Subcutaneous abdominal adipose tissue (tissue), 5 donors: ENCODE measurements at regions not wholly inside any gene's neighbourhood (a gene's known extent, or its start where the extent isn't known, plus 50 kb on each side); places are given as distances from the start of the nearest gene placed in this dataset.

ENCODE experiments used
- H3K27ac ChIP-seq: one replicate; pipeline ENCODE4 v1.7.0; 2013; ENCODE audit warnings: low read depth, mild to moderate bottlenecking, inconsistent platforms, low read length, moderate library complexity
- H3K27me3 ChIP-seq, 5 donors: one replicate each; pipeline ENCODE4 v1.7.0; 2013; ENCODE audit warnings: low read length in 5 of 5, inconsistent platforms in 1 of 5; ENCODE audit not compliant: control insufficient read depth in 5 of 5, insufficient read depth in 4 of 5
- H3K36me3 ChIP-seq, 5 donors: one replicate each; pipeline ENCODE4 v1.7.0; 2013; ENCODE audit warnings: low read length in 5 of 5; ENCODE audit not compliant: control insufficient read depth in 5 of 5, insufficient read depth in 5 of 5
- H3K4me1 ChIP-seq, 5 donors: one replicate each; pipeline ENCODE4 v1.7.0; 2013; ENCODE audit warnings: low read length in 5 of 5, mild to moderate bottlenecking in 3 of 5, moderate library complexity in 1 of 5; ENCODE audit not compliant: control insufficient read depth in 5 of 5, insufficient read depth in 5 of 5
- H3K4me3 ChIP-seq, 5 donors: one replicate each; pipeline ENCODE4 v1.7.0; 2013; ENCODE audit warnings: low read length in 5 of 5, low read depth in 1 of 5
- H3K9ac ChIP-seq, 5 donors: one replicate each; pipeline ENCODE4 v1.7.0; 2013; ENCODE audit warnings: low read length in 5 of 5, mild to moderate bottlenecking in 4 of 5, moderate library complexity in 3 of 5
- H3K9me3 ChIP-seq, 5 donors: one replicate each; pipeline ENCODE4 v1.7.0; 2013; ENCODE audit warnings: low read length in 5 of 5; ENCODE audit not compliant: control insufficient read depth in 5 of 5
- donor health status: healthy.
- donor health status: healthy.
- donor health status: healthy.
- donor health status: healthy.
- donor health status: healthy.

DNA sequence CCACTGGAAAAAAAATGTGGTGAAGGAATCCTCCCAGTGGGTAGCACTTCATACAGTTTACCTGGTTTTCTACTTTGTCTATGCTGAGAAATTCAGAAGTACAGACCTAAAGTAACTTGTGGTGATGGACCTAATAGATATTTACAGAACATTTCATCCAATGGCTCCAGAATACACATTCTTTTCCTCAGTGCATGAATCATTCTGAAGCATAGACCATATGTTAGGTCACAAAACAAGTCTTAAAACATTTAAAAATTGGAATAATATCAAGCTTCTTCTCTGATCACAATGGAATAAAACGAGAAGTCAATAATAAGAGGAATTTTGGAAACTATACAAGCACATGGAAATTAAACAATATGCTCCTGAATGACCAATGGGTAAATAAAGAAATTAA, 450.1 kb upstream of the INTU start:
- H3K27ac ChIP-seq = no peak overlapping the region
- no peaks in the 10 kb centered on the region for H3K27me3 ChIP-seq
- H3K36me3 ChIP-seq = no peaks in the 10 kb centered on the region
- no peak overlapping the region for H3K9ac ChIP-seq
- no peaks in the 10 kb centered on the region for H3K9me3 ChIP-seq
- no peaks in the 10 kb centered on the region for H3K4me1 ChIP-seq
- H3K4me3 ChIP-seq = no peak overlapping the region

DNA sequence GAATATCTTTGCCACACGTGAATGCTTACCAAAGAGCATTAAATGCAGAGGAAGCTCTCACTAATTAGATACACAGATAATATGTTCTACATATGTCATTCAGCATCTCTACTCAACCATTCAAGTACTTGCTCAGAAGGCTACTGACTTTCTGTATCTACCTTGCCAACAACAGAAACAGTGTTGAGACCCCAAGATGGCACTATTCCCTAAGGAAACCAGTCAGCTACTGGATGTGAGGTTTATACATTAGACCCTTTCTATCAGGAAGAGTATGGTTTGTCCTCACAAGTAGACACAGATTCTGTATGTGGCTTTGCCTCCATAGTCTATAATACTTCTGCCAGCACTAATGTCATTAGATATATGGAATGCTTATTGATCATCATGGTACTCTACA, 443.9 kb upstream of the INTU start:
- Histone ChIP-seq H3K9ac (no peak overlapping the region), H3K4me3 (no peak overlapping the region), H3K4me1 (no peaks in the 10 kb centered on the region), H3K9me3 (no peaks in the 10 kb centered on the region), H3K36me3 (no peaks in the 10 kb centered on the region), H3K27me3 (no peaks in the 10 kb centered on the region), H3K27ac (no peak overlapping the region)

DNA sequence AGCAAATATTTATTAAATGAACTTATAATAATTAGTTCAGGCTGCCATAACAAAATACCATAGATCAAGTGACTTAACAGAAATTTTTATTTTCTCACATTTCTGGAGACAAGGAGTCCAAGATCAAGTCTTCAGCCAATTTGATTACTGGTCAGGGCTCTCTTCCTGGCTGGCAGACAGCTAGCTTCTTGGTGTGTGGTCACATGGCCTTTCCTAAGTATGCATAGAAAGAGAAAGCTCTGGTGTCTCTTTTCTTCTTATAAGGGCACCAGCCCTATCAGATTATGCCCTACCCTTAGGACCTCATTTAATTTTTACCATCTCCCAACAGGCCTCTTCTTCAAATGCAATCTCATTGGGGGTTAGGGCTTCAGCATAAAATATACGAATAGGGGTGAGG, 438.5 kb upstream of the INTU start:
- H3K27ac ChIP-seq = no peak overlapping the region
- H3K4me1 ChIP-seq = no peaks in the 10 kb centered on the region
- H3K9ac ChIP-seq = no peak overlapping the region
- no peaks in the 10 kb centered on the region for H3K36me3 ChIP-seq
- no peak overlapping the region for H3K4me3 ChIP-seq
- H3K27me3 ChIP-seq = no peaks in the 10 kb centered on the region
- H3K9me3 ChIP-seq = peaks cover 0 to 4% (median 0%) of the 10 kb centered on the region in 5 donors

DNA sequence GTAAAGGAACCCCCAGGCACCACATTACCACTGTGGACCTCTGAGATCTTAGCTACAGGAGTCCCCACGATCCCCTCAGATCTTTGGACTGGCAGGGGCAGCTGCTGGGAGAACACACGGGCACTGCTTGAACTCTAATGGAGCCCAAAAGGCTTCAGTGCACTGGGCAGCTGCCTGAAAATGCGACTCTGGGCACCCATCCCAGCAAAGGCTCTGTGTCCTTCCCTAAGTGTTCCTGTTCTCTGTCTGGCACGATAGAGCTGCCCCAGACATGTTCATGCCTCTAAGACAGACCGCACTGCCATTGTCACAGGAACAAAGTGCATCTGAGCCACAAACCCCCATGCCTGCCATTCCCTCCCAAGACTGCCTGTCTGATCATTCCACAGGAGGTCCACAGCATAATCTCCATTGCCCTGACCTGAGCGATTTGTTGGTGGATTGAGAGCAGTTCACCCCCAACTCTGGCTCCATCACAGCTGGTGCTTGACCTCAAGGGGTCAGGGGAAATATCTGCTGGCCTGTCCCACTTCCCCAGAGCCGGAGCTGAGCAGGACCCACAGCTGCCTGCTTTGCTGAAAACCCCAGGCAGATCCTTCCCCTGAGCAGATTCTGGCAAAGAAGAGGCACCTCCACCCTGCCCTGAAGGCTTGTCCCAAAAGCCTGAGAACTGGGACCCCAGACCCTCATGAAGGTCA, 436.0 kb upstream of the INTU start:
- Histone ChIP-seq H3K27ac (no peak overlapping the region), H3K9ac (no peak overlapping the region), H3K36me3 (no peaks in the 10 kb centered on the region), H3K9me3 (peaks cover 0 to 6% (median 0%) of the 10 kb centered on the region in 5 donors), H3K27me3 (no peaks in the 10 kb centered on the region), H3K4me3 (no peak overlapping the region), H3K4me1 (no peaks in the 10 kb centered on the region)

DNA sequence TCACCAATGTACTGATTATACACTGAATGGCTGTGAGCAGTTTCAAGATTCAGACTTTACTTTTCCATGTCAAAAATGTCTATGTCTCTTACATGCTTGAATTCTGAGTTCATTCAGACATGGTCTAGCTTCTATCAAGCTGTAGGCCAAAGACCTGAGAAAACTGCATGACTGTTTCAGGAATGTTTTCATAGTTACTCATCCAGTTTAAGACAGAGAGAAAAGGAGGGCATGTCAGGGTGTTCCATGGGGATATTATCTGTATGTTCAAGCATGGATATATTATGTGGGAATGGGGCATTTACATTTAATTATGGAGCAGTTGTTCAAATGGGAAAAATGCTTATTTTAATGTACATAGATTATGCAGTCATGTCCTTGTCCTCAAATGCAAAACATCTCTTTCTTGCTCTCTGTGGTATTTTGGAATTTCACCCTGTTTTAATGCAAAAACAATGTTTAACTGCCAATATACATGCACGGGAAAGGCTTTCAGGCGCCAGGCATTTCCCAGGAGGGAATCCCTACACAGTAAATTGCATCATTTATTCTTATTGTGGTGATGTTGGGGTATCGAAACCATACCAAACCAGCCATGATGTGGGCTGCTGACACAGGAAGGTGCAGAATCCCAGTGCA, 429.1 kb upstream of the INTU start:
- no peak overlapping the region for H3K4me3 ChIP-seq
- H3K9me3 ChIP-seq = peaks cover 0 to 3% (median 0%) of the 10 kb centered on the region in 5 donors
- H3K9ac ChIP-seq = no peak overlapping the region
- no peaks in the 10 kb centered on the region for H3K4me1 ChIP-seq
- no peak overlapping the region for H3K27ac ChIP-seq
- H3K36me3 ChIP-seq = no peaks in the 10 kb centered on the region
- no peaks in the 10 kb centered on the region for H3K27me3 ChIP-seq

DNA sequence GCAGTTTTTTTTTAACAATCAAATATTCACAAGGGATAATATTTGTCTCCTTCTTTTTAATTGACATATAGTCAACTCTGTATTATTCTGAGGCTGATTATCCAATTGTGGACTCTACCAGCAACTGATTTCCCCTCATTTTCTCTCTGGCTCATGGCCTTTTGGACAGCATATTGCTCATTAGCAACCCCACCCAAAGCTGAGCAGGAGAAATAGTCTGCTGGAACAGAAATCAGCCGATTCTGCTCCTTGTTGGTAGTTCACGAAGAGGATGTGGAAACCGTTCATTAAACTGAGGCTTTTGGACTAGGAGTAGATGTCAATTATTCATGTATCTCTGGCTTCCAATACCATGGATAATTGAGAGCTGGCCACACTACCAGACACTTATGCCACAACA, 428.4 kb upstream of the INTU start:
- Histone ChIP-seq H3K36me3 (no peaks in the 10 kb centered on the region), H3K27me3 (no peaks in the 10 kb centered on the region), H3K9me3 (peaks cover 0 to 3% (median 0%) of the 10 kb centered on the region in 5 donors), H3K9ac (no peak overlapping the region), H3K4me3 (no peak overlapping the region), H3K27ac (no peak overlapping the region), H3K4me1 (no peaks in the 10 kb centered on the region)

DNA sequence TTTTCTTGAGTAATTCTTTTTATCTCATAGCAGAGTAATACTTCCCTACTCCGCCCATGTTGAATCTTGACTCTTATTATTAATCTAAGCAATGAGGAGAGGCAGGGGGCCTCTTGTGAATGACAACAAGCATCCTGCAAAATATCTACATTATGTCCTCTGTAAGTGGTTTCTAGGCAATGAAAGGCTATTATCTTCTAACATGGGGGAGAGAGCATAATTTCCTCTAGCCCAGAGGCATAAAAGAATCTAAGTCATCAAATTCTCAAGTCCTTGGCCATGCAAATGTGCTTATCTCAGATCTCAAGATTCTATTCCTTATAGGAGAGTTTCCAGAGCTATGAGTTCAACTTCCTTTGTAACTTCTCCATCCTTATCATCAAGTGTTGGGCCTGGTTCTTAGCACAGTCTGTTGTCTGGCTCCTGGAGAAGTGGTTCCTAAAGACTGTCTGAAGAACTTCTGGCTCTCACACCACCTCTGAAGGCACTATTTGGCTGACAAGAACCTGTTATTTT, 423.1 kb upstream of the INTU start:
- H3K9me3 ChIP-seq = no peaks in the 10 kb centered on the region
- H3K36me3 ChIP-seq = no peaks in the 10 kb centered on the region
- no peak overlapping the region for H3K9ac ChIP-seq
- no peak overlapping the region for H3K27ac ChIP-seq
- H3K4me3 ChIP-seq = no peak overlapping the region
- no peaks in the 10 kb centered on the region for H3K27me3 ChIP-seq
- H3K4me1 ChIP-seq = peaks cover 0 to 33% (median 30%) of the 10 kb centered on the region in 5 donors

DNA sequence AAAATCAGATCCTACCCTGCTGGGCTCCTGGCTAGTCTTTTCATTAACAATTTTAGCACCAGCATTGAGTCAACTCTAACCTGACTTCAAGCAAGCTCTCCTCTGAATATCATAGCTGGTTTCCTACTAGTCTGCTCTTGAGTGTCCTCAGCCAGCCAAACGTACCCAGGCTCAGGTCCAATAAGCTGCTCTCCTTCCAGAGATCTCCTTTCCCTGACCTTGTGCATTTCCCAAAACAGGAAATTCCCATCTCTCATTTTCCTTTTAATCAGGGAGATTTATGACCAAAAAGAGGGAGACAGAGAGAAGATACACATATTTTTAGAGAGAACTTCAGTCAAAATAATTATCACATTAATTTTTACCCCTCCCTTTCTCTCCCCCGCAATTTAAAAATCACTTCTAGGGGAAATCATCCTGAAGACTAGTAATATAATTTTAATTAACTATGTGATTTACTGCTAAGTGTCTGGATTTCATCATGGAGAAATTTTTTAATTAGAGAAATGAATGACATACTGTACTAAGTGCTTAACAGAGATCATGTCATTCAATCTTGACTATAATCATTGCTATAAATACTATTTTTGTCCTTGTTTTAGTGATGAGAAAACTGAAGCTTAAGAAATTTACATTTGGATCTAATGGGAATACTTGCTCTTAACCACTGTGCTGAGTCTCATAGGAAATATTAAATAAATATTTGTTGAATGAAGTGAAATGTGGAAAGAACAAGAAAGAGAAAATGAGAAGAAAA, 421.7 kb upstream of the INTU start:
- H3K4me3 ChIP-seq = no peak overlapping the region
- no peaks in the 10 kb centered on the region for H3K9me3 ChIP-seq
- no peaks in the 10 kb centered on the region for H3K27me3 ChIP-seq
- peak overlapping the region; percentile 42 for H3K27ac ChIP-seq
- H3K36me3 ChIP-seq = no peaks in the 10 kb centered on the region
- H3K4me1 ChIP-seq = peaks cover 0 to 33% (median 30%) of the 10 kb centered on the region in 5 donors
- no peak overlapping the region for H3K9ac ChIP-seq

DNA sequence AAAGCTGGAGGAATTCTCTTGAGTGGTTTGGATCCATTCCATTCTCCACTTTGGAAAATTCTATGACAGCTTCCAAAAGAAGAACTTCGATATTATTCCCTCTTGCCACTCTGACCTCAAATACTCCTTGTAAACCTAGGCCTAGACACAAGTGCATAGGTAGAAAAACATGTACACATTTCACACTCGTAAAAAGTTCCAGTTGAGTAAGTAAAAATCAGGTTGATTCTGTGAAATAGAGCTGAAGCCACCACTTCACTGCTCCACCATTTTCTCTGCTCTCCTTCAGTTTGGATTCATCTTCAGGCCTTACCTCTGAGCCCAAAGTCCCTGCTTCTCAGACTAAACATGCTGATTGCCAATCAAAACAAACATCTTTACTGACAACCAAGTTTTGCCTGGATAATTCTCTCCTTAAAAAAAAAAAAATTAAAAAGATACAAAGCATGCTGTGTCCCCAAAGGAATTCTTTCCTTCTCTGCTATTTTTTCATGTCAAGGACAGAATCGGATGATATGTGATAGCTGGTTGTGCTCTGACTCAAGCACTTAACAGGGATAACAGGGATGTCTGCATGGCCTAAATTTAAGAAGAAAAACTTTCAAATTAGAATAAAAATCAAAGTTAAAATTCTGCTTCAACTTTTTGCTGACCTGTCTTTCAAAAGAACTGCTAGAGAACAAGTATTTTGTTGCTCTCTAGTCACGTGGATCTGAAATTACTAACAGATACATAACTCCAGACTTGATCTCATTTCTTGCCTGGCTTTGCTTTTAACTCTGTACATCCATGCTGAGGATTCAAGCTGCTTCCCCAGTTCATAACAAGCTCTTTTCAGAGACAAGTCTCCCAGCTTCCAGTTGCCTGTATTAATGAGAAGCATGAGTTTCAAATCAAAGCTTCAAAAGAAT, 420.9 kb upstream of the INTU start:
- Histone ChIP-seq H3K27me3 (no peaks in the 10 kb centered on the region), H3K4me3 (no peak overlapping the region), H3K36me3 (no peaks in the 10 kb centered on the region), H3K4me1 (peaks cover 0 to 33% (median 30%) of the 10 kb centered on the region in 5 donors), H3K9me3 (no peaks in the 10 kb centered on the region), H3K27ac (peak overlapping the region; percentile 42), H3K9ac (no peak overlapping the region)
